ENCODE measurements at regions not wholly inside any gene's neighbourhood (a gene's known extent, or its start where the extent isn't known, plus 50 kb on each side); places are given as distances from the start of the nearest gene placed in this dataset.
"Not testable (repeated sequence)": the region's sequence is repeated elsewhere in the genome, so short reads cannot be mapped to it uniquely, and the experiment has no call there.

DNA sequence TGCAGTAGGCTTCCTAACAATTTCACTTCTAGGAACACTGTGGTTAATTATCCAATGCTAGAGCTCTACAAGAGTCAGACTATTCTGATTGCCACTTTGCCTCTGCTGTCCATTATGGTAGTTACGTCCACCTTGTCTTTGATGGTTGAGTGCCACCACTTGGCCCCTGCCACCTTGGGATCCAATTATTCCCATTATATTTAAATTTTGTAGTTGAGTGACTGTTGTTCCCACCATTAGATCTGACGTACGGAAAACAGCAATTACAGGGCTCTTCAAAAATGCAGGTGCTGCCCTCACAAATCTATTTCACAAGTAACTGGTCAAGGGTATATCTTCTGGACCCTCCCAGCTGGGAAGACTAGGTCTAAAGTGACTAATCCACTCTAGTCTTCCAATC, 432.3 kb upstream of the ID4 start:
- ATAC-seq; DNase-seq; H3K4me3 Mint-ChIP-seq; H3K27ac Mint-ChIP-seq; H3K27me3 Mint-ChIP-seq; H3K4me1 Mint-ChIP-seq; H3K9me3 ChIP-seq (ENCODE audit: control insufficient read depth, low read length, poor library complexity, severe bottlenecking); H3K36me3 Mint-ChIP-seq (ENCODE audit: low read depth): not testable (repeated sequence)

DNA sequence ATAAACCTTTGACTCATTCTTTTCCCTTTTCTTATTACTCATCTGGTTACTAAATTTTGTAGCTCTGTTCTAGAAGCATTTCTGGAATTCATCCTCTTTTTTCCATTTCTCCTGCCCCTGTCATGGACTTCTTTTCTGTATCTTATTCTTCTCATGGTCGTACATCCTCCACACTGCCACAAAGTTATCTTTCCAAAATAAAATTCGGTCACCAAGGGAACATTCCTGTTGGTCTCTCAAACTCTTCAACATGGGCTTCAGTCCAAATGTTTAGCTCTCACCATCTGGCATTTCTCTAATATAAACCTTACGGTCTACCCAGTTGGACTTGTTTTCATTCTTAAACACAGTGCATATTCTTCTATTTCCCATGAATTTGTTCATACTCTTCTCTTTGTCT, 428.8 kb upstream of the ID4 start:
- DNase-seq (no peak), ATAC-seq (no peak)
- Mint-ChIP-seq H3K27ac (no peak overlapping the region), H3K36me3 (ENCODE audit: low read depth) (no peaks in the 10 kb centered on the region), H3K27me3 (no peaks in the 10 kb centered on the region), H3K4me1 (no peaks in the 10 kb centered on the region), H3K4me3 (no peak overlapping the region)
- H3K9me3 ChIP-seq (ENCODE audit: control insufficient read depth, low read length, poor library complexity, severe bottlenecking) = no peaks in the 10 kb centered on the region

DNA sequence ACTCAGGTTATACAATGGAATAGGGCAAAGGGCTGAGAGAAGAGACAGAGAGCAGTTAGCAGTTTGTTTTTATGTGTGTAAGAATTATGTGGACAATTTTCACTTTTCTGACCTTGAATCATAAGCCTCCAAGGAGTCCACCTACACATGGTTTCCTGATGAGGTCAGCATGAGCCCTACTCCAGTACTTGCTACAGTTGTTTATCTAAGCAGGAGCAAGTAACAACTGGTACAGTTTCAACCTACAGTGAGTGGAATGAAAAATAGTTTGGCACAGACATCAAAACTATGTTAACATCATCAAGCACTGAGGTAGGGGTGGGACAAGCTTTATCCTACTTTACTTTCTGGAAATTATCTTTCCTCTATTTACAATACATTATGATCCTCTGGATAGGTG, 426.7 kb upstream of the ID4 start:
- Mint-ChIP-seq H3K36me3 (ENCODE audit: low read depth) (no peaks in the 10 kb centered on the region), H3K4me1 (no peaks in the 10 kb centered on the region), H3K27me3 (no peaks in the 10 kb centered on the region), H3K4me3 (no peak overlapping the region), H3K27ac (no peak overlapping the region)
- no peaks in the 10 kb centered on the region for H3K9me3 ChIP-seq (ENCODE audit: control insufficient read depth, low read length, poor library complexity, severe bottlenecking)
- DNase-seq (no peak), ATAC-seq (no peak)

DNA sequence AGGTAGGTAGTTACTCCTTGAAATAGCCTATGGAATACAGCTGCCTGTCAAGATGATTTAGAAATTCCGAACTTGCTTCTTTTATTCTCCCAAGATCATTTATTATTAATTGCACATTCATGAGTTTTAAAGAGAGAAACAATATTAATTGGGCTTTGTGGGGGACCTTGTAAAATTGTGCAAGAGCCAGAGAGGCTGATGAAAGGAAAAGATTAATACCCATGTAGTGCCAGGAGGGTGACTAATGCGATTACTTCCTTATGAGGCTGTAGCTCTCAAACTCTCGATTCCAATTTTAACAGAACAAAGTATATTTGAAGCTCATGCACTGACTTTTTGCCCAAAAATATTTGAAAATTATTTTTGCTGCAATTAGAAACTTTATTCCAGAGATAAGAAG, 423.8 kb upstream of the ID4 start:
- no peak overlapping the region for H3K4me3 Mint-ChIP-seq
- H3K27ac Mint-ChIP-seq = no peak overlapping the region
- no peaks in the 10 kb centered on the region for H3K27me3 Mint-ChIP-seq
- H3K36me3 Mint-ChIP-seq (ENCODE audit: low read depth) = no peaks in the 10 kb centered on the region
- no peak for DNase-seq
- no peaks in the 10 kb centered on the region for H3K4me1 Mint-ChIP-seq
- no peaks in the 10 kb centered on the region for H3K9me3 ChIP-seq (ENCODE audit: control insufficient read depth, low read length, poor library complexity, severe bottlenecking)
- no peak for ATAC-seq

DNA sequence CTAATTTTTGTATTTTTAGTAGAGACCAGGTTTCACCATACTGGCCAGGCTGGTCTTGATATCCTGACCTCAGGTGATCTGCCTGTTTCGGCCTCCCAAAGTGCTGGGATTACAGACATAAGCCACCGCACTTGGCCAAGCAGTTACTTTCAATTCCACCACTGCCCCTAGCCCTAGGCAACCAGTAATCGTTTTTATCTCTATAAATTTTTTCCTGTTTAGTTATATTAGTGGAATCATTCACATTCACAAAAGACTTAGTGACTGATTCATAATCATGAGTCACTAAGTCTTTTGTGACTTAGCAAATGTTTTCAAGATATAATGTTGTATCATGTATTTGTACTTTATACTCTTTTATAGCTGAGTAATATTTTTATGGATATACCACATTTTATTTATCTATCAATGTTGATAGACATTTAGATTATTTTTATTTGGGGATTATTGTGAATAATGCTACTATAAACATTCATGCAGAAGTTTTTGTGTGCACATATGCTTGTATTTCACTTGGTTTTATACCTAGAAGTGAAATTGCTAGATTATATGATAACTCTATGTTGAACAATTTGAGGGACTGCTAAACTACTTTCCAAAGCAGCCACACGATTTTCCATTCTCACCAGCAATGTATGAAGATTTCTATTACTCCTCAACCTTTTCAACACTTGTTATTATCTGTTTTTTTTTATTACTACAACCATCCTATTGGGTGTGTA, 421.4 kb upstream of the ID4 start:
- Mint-ChIP-seq H3K36me3 (ENCODE audit: low read depth) (no peaks in the 10 kb centered on the region), H3K27ac (no peak overlapping the region), H3K4me1 (no peaks in the 10 kb centered on the region), H3K4me3 (no peak overlapping the region), H3K27me3 (no peaks in the 10 kb centered on the region)
- no peak for ATAC-seq
- H3K9me3 ChIP-seq (ENCODE audit: control insufficient read depth, low read length, poor library complexity, severe bottlenecking) = no peaks in the 10 kb centered on the region
- DNase-seq = no peak

DNA sequence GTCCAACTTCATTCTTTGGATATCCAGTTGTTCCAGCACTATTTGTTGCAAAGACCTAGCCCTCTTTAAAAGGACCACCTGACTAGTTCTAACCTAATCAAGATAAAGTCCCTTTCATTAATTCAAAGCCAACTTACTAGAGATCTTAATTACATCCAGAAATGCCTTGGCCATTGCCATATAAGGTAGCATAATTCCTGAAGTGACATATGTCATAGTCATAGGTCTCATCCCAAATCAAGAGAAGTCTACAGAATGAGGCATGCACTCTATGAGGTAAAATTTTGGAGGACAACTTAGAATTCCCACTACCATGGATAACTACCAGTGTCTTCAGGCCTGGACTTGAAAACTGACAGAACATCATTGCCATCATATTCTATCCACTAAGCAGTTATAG, 420.4 kb upstream of the ID4 start:
- Mint-ChIP-seq H3K27ac (no peak overlapping the region), H3K36me3 (ENCODE audit: low read depth) (no peaks in the 10 kb centered on the region), H3K27me3 (no peaks in the 10 kb centered on the region), H3K4me1 (no peaks in the 10 kb centered on the region), H3K4me3 (no peak overlapping the region)
- H3K9me3 ChIP-seq (ENCODE audit: control insufficient read depth, low read length, poor library complexity, severe bottlenecking) = no peaks in the 10 kb centered on the region
- ATAC-seq = no peak
- no peak for DNase-seq

DNA sequence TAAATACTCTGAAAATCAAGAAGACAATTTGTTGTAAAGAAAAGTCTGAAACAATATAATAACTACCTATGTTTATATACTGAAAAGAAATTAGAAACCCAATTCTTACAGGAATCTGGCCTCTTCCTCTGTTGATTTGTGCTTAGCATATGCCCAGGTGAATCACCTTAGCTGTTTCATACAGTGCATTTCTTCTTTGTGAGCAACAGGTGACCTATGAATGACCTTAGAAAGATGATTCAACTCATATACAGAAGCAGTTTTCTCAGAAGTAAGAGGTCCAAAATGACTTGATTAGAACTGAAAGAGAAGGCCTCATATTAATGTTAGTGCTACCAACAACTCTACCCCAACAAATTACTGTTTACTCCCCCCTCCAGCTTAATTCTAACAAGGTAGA, 419.5 kb upstream of the ID4 start:
- no peak for DNase-seq
- Mint-ChIP-seq H3K27ac (no peak overlapping the region), H3K4me3 (no peak overlapping the region), H3K4me1 (no peaks in the 10 kb centered on the region), H3K36me3 (ENCODE audit: low read depth) (no peaks in the 10 kb centered on the region), H3K27me3 (no peaks in the 10 kb centered on the region)
- no peaks in the 10 kb centered on the region for H3K9me3 ChIP-seq (ENCODE audit: control insufficient read depth, low read length, poor library complexity, severe bottlenecking)
- no peak for ATAC-seq

DNA sequence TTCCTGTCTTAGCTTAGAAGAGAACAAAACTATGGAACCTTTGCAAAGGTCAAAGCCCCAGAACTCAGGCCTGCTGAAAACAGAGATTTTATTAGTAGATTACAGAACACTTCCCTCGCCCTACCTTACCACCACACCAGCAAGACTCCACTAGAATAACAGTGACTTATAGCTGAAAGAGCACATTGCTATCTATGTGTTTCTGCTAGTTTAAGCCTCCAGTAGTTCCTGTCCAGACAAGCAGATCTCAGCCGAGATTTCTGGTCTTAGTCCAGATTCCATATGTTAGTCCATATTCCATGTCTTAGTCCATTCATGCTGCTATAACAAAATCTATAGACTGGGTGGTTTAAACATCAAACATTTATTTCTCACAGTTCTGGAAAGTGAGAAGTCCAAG, 412.3 kb upstream of the ID4 start:
- H3K27ac Mint-ChIP-seq = no peak overlapping the region
- ATAC-seq (no peak), DNase-seq (no peak)
- H3K4me1 Mint-ChIP-seq = no peaks in the 10 kb centered on the region
- H3K4me3 Mint-ChIP-seq = no peak overlapping the region
- H3K27me3 Mint-ChIP-seq = no peaks in the 10 kb centered on the region
- H3K36me3 Mint-ChIP-seq (ENCODE audit: low read depth) = no peaks in the 10 kb centered on the region
- H3K9me3 ChIP-seq (ENCODE audit: control insufficient read depth, low read length, poor library complexity, severe bottlenecking) = no peaks in the 10 kb centered on the region

DNA sequence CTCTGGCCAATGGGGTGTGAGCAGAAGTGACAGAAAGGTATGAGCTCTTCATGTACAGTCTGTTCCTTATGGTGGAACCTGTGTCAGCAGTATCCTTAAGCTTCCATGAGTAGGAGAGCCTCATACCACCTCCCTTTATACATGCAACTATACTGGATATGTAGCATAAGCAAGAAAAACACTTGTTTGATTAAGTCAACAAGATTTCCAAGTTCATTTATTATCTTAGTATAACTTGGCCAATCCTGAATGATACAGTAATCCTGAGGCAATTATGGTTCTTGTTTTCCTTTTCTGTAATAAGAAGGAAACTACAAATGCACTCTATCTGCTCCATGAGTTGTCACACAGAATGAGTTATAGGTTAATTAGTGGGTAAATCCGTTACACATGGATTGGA, 409.6 kb upstream of the ID4 start:
- ATAC-seq (no peak), DNase-seq (no peak)
- Mint-ChIP-seq H3K27me3 (no peaks in the 10 kb centered on the region), H3K27ac (no peak overlapping the region), H3K4me1 (no peaks in the 10 kb centered on the region), H3K36me3 (ENCODE audit: low read depth) (no peaks in the 10 kb centered on the region), H3K4me3 (no peak overlapping the region)
- H3K9me3 ChIP-seq (ENCODE audit: control insufficient read depth, low read length, poor library complexity, severe bottlenecking) = no peaks in the 10 kb centered on the region

DNA sequence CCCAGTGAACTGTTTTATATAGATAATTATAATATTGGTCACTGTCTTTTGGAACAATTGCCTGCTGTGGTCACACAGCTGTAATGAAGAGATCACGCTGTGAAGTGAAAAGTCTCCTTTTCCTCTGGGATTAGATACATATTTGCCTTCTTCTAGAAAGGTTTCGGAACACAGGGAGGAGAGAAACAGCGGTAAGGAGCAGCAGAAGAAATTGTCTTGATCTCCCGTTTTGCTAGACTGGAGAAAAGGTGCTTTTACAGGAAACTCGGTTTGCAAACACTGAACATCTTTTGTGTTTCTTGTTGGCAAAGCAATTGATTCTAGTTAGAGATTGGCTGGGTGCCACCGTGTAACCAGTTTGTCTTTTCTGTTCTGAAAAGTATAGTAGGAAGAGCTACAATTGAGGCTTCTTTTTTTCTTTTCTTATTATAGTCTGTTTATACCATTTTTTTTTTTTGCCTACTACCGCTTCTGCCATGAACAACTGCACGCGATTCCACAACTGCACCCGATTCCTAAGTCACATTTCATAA, 404.1 kb upstream of the ID4 start:
- Mint-ChIP-seq H3K27ac (no peak overlapping the region), H3K4me1 (no peaks in the 10 kb centered on the region), H3K36me3 (ENCODE audit: low read depth) (no peaks in the 10 kb centered on the region)

DNA sequence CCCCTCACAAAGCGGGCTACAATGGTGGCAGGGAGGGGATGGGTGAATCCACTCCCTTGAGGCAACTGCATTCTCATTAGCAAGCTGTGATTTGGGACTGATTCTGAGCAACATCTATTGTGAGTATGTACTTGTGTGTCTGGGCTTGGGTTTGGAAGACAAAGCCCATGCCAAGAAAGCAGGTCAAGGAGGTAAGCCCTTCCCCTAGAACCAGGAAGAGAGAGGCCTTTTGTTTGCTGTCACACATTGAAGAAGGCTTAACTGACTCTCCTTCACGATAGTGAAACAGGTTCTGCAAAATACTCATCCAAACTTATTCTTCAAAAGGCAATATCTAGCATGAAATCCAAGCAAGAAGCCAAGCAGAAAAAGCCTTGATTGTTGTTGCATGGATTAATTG, 403.1 kb upstream of the ID4 start:
- no peak overlapping the region for H3K27ac Mint-ChIP-seq
- no peak for ATAC-seq
- no peaks in the 10 kb centered on the region for H3K27me3 Mint-ChIP-seq
- no peaks in the 10 kb centered on the region for H3K9me3 ChIP-seq (ENCODE audit: control insufficient read depth, low read length, poor library complexity, severe bottlenecking)
- no peaks in the 10 kb centered on the region for H3K36me3 Mint-ChIP-seq (ENCODE audit: low read depth)
- H3K4me1 Mint-ChIP-seq = no peaks in the 10 kb centered on the region
- DNase-seq = no peak
- H3K4me3 Mint-ChIP-seq = no peak overlapping the region

More for the DNA sequence above, 404.1 kb upstream of the ID4 start:
- Mint-ChIP-seq H3K27me3 (no peaks in the 10 kb centered on the region), H3K4me3 (no peak overlapping the region)
- no peaks in the 10 kb centered on the region for H3K9me3 ChIP-seq (ENCODE audit: control insufficient read depth, low read length, poor library complexity, severe bottlenecking)
- DNase-seq (no peak), ATAC-seq (no peak)

DNA sequence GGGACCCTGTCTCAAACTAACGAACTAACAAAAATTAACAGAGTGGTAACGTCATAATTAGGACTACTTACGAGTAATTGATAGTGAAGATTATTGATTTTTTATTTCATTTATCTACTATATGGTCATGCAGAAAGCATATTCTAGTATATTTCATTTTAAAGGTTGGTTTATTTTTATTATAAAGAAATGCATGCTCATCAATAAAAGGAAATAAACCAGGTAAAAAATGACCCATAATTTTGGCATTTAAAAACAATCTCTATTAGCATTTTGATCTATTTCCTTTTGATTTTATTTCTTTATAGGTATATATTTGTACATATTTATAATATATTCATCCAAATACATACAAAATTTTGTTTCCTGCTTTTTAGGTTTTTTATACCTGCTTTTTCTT, 401.4 kb upstream of the ID4 start:
- Mint-ChIP-seq H3K36me3 (ENCODE audit: low read depth) (no peaks in the 10 kb centered on the region), H3K27ac (no peak overlapping the region), H3K4me1 (no peaks in the 10 kb centered on the region), H3K27me3 (no peaks in the 10 kb centered on the region), H3K4me3 (no peak overlapping the region)
- DNase-seq (no peak), ATAC-seq (no peak)
- no peaks in the 10 kb centered on the region for H3K9me3 ChIP-seq (ENCODE audit: control insufficient read depth, low read length, poor library complexity, severe bottlenecking)

DNA sequence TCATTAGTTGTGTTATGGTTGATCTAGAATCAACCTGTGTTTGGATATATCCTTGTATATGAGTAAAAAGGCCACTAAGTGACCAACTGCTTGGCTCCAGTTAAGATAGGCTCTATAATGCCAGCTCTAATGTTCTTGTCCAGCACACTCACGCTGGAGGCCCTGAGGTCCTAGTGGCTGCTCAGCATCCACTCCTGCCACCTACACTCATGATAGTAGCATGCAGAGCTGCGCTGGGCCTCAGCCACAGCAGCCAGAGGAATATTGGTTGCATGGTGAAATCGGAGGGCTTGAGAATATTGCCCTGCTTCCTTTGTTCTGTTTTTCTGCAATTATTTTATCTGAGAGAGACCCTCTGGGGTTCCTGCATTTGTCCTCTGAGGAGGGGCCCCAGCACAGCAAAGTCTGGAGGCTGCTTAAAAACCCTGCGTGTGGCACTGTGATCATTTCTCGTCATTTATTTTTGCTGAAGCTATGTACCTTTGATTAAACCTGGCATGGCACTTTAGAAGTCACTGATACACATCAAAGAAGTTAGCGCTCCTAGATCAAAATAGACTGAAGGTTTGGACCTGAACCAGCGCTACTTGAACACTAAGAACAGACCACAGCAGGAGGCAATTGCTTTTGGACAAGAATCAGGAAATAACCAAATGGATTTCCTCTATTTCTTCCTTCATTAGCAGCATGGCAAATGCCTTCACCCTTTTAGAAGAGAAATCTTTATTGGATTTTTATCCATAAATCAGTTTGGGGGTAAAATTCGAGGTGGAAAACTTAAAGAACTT, 398.4 kb upstream of the ID4 start:
- H3K9me3 ChIP-seq (ENCODE audit: control insufficient read depth, low read length, poor library complexity, severe bottlenecking) = no peaks in the 10 kb centered on the region
- Mint-ChIP-seq H3K36me3 (ENCODE audit: low read depth) (no peaks in the 10 kb centered on the region), H3K27me3 (no peaks in the 10 kb centered on the region), H3K4me3 (no peak overlapping the region), H3K4me1 (no peaks in the 10 kb centered on the region), H3K27ac (no peak overlapping the region)
- ATAC-seq (no peak), DNase-seq (no peak)

DNA sequence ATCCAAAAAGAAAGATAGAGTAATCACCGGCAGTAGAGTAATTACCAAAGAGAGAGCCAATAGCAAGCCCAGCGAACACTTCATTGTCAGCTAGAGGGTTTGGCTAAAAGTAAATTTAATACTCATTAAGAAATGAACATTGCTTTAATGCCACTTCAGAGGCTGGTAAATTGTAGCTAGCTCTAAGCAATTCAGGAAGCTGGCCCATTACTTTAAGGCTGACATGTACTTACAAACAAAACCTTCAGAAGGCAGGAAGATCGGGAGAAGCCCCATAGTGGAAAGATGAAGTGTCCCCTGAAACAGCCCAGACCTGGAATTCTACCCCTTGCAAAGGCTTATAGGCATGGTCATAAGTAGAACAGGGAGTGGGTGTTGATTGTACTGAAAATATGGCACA, 396.6 kb upstream of the ID4 start:
- DNase-seq = no peak
- Mint-ChIP-seq H3K36me3 (ENCODE audit: low read depth) (no peaks in the 10 kb centered on the region), H3K4me1 (no peaks in the 10 kb centered on the region), H3K4me3 (no peak overlapping the region), H3K27me3 (no peaks in the 10 kb centered on the region), H3K27ac (no peak overlapping the region)
- no peak for ATAC-seq
- no peaks in the 10 kb centered on the region for H3K9me3 ChIP-seq (ENCODE audit: control insufficient read depth, low read length, poor library complexity, severe bottlenecking)
